ENCODE measurements at regions not wholly inside any gene's neighbourhood (a gene's known extent, or its start where the extent isn't known, plus 50 kb on each side); places are given as distances from the start of the nearest gene placed in this dataset.

DNA sequence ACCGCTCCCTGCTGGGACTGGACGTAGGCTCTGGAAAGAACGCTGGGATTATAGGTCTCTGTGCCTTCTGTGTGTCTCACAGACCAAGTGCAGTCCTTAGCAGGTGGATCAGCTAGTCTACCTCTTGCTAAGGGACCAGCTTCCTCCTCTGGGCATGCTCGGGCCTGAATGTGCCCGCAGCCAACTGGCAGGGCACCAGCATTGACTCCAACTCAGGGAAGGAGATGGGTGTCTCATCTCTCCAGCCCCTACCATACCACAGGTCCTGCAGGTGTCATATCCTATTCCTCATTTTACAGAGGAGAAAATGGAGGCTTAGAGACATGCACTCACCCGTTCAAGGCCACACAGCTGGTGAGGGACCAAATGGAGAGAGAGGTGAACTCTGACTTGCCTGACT lies 340.2 kb downstream of the PTPRU start:
- Histone ChIP-seq H3K79me2 (ENCODE audit: insufficient read depth, low read length) (no peaks in the 10 kb centered on the region), H3K4me1 (ENCODE audit: insufficient read depth, low read length) (no peaks in the 10 kb centered on the region), H3K9ac (ENCODE audit: insufficient read depth, low read depth, low read length) (no peak overlapping the region), H2AFZ (ENCODE audit: low read length) (no peak overlapping the region), H3K27ac (ENCODE audit: extremely low read length, insufficient read depth, low read length) (no peak overlapping the region), H3K9me3 (ENCODE audit: low read length) (no peaks in the 10 kb centered on the region), H3K4me3 (replicated peaks in 1 of 3; ENCODE audit: insufficient read depth in 1 of 3, low read depth in 2 of 3, low read length in 3 of 3) (no peak overlapping the region), H3K36me3 (replicated peaks in 1 of 2; ENCODE audit: control insufficient read depth in 1 of 2, insufficient read depth in 2 of 2, low read length in 2 of 2) (no peaks in the 10 kb centered on the region), H4K20me1 (ENCODE audit: insufficient read depth, low read length) (no peaks in the 10 kb centered on the region), H3K27me3 (ENCODE audit: control insufficient read depth in 1 of 2, insufficient read depth in 2 of 2, low read length in 2 of 2) (peaks cover 0 to 4% of the 10 kb centered on the region in 2 experiments; a peak in 1 of 5 replicates), H3K4me2 (ENCODE audit: low read depth, low read length) (no peak overlapping the region)
- FAIRE-seq, result no peak
- BruUV-seq (replicated peaks), result no TSS peak
- intact Hi-C loops (cut with micrococcal nuclease; ENCODE audit: unreplicated experiment), result no loop called here
- DNase-seq (ENCODE audit: low spot score), result no peak
- WGBS (ENCODE audit: low lambda C conversion rate), result 46% methylated on average over 4 of the region's 6 CpGs
- in situ Hi-C loops (cut with HindIII; ENCODE audit: extremely low pct_ligation_motif_present, low pct_unique_long_range_greater_than_20kb), result no loop called here
- TF ChIP-seq ZBTB7B (CRISPR knock-in tag; IDR thresholded peaks at IDR 0.05) (no peak), PRMT3 (CRISPR knock-in tag; IDR thresholded peaks at IDR 0.05; ENCODE audit: borderline replicate concordance, low read depth) (no peak), BORCS8-MEF2B (CRISPR knock-in tag; IDR thresholded peaks at IDR 0.05) (no peak)
- ATAC-seq, result no peak
- CTCF ChIA-PET (ENCODE audit: low intra/inter-chr PET ratio, low total read pairs), result no interaction called here
- POLR2A ChIA-PET, result no interaction called here

GRCh38 chr1:29575826-29576225 lies 339.5 kb downstream of the PTPRU start:
- no peak for FAIRE-seq
- no peak overlapping the region for H3K9ac ChIP-seq (ENCODE audit: insufficient read depth, low read depth, low read length)
- no peaks in the 10 kb centered on the region for H3K9me3 ChIP-seq (ENCODE audit: low read length)
- no peaks in the 10 kb centered on the region for H3K36me3 ChIP-seq (replicated peaks in 1 of 2; ENCODE audit: control insufficient read depth in 1 of 2, insufficient read depth in 2 of 2, low read length in 2 of 2)
- peaks cover 0 to 4% of the 10 kb centered on the region in 2 experiments; a peak in 1 of 5 replicates for H3K27me3 ChIP-seq (ENCODE audit: control insufficient read depth in 1 of 2, insufficient read depth in 2 of 2, low read length in 2 of 2)
- H3K4me3 ChIP-seq (replicated peaks in 1 of 3; ENCODE audit: insufficient read depth in 1 of 3, low read depth in 2 of 3, low read length in 3 of 3), result no peak overlapping the region
- ChIA-PET POLR2A (no interaction called here), CTCF (ENCODE audit: low intra/inter-chr PET ratio, low total read pairs) (no interaction called here)
- no peak for ATAC-seq
- H3K79me2 ChIP-seq (ENCODE audit: insufficient read depth, low read length), result no peaks in the 10 kb centered on the region
- intact Hi-C loops (cut with micrococcal nuclease; ENCODE audit: unreplicated experiment), result no loop called here
- H3K27ac ChIP-seq (ENCODE audit: extremely low read length, insufficient read depth, low read length), result no peak overlapping the region
- no peak overlapping the region for H2AFZ ChIP-seq (ENCODE audit: low read length)
- no TSS peak for BruUV-seq (replicated peaks)
- DNase-seq (ENCODE audit: low spot score), result no peak
- H3K4me2 ChIP-seq (ENCODE audit: low read depth, low read length), result no peak overlapping the region
- in situ Hi-C loops (cut with HindIII; ENCODE audit: extremely low pct_ligation_motif_present, low pct_unique_long_range_greater_than_20kb), result no loop called here
- H3K4me1 ChIP-seq (ENCODE audit: insufficient read depth, low read length), result no peaks in the 10 kb centered on the region
- TF ChIP-seq, protein P1, sequence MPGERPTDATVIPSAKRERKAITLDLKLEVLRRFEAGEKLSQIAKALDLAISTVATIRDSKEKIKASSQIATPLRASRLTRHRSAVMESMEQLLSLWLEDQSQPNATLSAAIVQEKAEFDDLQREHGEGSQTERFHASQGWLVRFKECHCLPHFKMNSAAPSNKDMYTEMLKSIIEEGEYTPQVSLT (CRISPR knock-in tag; IDR thresholded peaks at IDR 0.05; ENCODE audit: borderline replicate concordance, low read depth), result no peak
- TF ChIP-seq SCMH1 (CRISPR knock-in tag; IDR thresholded peaks at IDR 0.05; ENCODE audit: borderline replicate concordance) (no peak), ZNF672 (CRISPR knock-in tag; IDR thresholded peaks at IDR 0.05) (no peak), ZMYM4 (CRISPR knock-in tag; IDR thresholded peaks at IDR 0.05) (no peak), MZF1 (CRISPR knock-in tag; IDR thresholded peaks at IDR 0.05; ENCODE audit: borderline replicate concordance) (no peak), ZNF782 (CRISPR knock-in tag; IDR thresholded peaks at IDR 0.05; ENCODE audit: borderline replicate concordance) (no peak), ZNF660 (CRISPR knock-in tag; IDR thresholded peaks at IDR 0.05; ENCODE audit: borderline replicate concordance, low read depth) (no peak), IRX3 (CRISPR knock-in tag; IDR thresholded peaks at IDR 0.05; ENCODE audit: borderline replicate concordance, low read depth) (no peak), ETV5 (CRISPR knock-in tag; IDR thresholded peaks at IDR 0.05; ENCODE audit: borderline replicate concordance) (no peak)
- H4K20me1 ChIP-seq (ENCODE audit: insufficient read depth, low read length), result no peaks in the 10 kb centered on the region
